ENCODE measurements at regions not wholly inside any gene's neighbourhood (a gene's known extent, or its start where the extent isn't known, plus 50 kb on each side); places are given as distances from the start of the nearest gene placed in this dataset.

DNA sequence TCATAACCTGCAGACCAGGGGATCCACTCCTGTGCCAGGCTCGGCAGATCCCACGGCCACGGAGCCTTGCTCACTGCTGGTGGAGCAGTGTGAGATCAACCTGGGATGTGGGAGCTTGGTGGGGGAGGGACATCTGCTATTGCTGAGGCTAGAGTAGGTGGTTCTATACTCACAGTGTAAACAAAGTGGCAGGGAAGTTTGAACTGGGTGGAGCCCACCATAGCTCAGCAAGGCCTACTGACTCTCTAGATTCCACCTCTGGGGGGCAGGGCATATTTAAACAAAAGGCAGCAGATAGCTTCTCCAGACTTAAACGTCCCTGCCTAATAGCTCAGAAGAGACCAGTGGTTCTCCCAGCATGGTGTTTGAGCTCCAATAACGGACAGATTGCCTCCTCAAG is 54.7 kb upstream of the EPHA5 start:
- TF ChIP-seq, protein P1, sequence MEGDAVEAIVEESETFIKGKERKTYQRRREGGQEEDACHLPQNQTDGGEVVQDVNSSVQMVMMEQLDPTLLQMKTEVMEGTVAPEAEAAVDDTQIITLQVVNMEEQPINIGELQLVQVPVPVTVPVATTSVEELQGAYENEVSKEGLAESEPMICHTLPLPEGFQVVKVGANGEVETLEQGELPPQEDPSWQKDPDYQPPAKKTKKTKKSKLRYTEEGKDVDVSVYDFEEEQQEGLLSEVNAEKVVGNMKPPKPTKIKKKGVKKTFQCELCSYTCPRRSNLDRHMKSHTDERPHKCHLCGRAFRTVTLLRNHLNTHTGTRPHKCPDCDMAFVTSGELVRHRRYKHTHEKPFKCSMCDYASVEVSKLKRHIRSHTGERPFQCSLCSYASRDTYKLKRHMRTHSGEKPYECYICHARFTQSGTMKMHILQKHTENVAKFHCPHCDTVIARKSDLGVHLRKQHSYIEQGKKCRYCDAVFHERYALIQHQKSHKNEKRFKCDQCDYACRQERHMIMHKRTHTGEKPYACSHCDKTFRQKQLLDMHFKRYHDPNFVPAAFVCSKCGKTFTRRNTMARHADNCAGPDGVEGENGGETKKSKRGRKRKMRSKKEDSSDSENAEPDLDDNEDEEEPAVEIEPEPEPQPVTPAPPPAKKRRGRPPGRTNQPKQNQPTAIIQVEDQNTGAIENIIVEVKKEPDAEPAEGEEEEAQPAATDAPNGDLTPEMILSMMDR (IDR thresholded peaks at IDR 0.05): no peak
- no peak for TF ChIP-seq TCF7L2 (IDR thresholded peaks at IDR 0.05; ENCODE audit: low read depth, low read length)
- TF ChIP-seq POLR2AphosphoS5 (IDR thresholded peaks at IDR 0.05; ENCODE audit: low read depth, low read length): no peak
- TF ChIP-seq, protein P2, sequence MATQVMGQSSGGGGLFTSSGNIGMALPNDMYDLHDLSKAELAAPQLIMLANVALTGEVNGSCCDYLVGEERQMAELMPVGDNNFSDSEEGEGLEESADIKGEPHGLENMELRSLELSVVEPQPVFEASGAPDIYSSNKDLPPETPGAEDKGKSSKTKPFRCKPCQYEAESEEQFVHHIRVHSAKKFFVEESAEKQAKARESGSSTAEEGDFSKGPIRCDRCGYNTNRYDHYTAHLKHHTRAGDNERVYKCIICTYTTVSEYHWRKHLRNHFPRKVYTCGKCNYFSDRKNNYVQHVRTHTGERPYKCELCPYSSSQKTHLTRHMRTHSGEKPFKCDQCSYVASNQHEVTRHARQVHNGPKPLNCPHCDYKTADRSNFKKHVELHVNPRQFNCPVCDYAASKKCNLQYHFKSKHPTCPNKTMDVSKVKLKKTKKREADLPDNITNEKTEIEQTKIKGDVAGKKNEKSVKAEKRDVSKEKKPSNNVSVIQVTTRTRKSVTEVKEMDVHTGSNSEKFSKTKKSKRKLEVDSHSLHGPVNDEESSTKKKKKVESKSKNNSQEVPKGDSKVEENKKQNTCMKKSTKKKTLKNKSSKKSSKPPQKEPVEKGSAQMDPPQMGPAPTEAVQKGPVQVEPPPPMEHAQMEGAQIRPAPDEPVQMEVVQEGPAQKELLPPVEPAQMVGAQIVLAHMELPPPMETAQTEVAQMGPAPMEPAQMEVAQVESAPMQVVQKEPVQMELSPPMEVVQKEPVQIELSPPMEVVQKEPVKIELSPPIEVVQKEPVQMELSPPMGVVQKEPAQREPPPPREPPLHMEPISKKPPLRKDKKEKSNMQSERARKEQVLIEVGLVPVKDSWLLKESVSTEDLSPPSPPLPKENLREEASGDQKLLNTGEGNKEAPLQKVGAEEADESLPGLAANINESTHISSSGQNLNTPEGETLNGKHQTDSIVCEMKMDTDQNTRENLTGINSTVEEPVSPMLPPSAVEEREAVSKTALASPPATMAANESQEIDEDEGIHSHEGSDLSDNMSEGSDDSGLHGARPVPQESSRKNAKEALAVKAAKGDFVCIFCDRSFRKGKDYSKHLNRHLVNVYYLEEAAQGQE (IDR thresholded peaks at IDR 0.05; ENCODE audit: insufficient read depth in 1 of 2, low read depth in 2 of 2, low read length in 1 of 2): no peak
- no peak for TF ChIP-seq SIN3A (IDR thresholded peaks at IDR 0.05; ENCODE audit: borderline replicate concordance, insufficient read depth, low read depth, low read length)

All from Panc1 (cell line).